Stimulated activated CD8-positive, alpha-beta memory T cell treated with anti-CD3 and anti-CD28 coated beads, Interleukin-7, amount 100 ng/mL, for 4 hours (primary cell): ENCODE measurements at regions not wholly inside any gene's neighbourhood (a gene's known extent, or its start where the extent isn't known, plus 50 kb on each side); places are given as distances from the start of the nearest gene placed in this dataset.

Experiments used
- DNase-seq, 2 donors: peaks; one replicate each; pipeline ENCODE4 v3.0.0-alpha.2; 2020; ENCODE audit warnings: low read depth in 2 of 2

- no peak for DNase-seq
Measured at GRCh38 chr5:68534131-68534940, 318.8 kb downstream of the PIK3R1 start.

- DNase-seq, result no peak
Measured at GRCh38 chr5:68534956-68535520, 319.5 kb downstream of the PIK3R1 start.

- DNase-seq, result no peak
Measured at GRCh38 chr5:68538814-68539420, 323.4 kb downstream of the PIK3R1 start.

DNA sequence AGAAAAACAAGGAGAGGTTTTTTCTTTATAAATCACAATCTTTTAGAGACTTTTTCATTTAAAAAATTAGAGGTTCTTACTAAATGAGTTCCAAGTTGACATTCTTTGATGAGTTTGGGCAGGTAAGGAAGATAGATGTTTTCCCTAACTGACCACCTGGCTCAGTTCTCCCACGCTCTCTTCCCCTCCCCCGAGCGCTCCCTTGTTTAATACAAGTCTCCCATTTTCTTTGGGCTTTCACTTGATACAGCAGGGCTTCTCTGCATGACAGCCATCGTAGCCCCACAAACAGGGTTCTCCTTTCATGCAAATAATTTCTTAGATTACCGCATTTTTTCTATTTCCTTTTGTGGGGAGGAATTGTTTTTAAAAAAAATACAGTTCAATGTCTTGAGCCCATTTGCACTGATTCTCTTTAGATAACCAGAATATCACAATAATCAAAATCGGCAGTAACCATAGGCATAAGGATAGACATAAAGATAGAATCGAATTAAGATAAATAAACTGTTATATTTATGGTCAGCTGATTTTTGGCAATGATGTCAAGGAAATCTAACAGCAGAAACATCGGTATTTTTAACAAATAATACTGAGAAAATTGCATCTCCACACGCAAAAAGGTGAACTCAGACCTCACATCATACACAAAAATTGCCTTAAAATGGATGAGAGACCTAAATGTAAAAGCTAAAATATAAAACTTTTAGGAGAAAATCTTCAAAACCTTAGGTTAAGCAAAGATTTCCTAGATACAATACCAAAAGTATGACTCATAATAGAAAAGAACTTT lies 325.4 kb downstream of the PIK3R1 start:
- DNase-seq, result no peak

DNA sequence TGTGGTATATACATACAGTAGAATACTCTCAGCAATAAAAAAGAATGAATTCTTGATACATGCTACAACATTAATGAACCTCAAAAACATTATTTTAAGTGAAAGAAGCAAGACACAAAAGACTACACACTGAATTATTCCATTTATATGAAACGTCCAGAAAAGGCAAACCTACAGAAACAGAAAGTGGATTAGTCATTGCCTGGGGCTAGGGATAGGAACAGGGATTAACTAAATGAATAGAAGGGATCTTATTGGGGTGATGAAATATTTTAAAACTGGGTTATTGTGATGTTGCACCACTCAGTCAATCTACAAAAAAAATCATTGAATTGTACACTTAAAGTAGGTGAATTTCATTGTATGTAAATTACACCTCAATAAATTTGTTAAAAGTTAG lies 326.7 kb downstream of the PIK3R1 start:
- no peak for DNase-seq

DNA sequence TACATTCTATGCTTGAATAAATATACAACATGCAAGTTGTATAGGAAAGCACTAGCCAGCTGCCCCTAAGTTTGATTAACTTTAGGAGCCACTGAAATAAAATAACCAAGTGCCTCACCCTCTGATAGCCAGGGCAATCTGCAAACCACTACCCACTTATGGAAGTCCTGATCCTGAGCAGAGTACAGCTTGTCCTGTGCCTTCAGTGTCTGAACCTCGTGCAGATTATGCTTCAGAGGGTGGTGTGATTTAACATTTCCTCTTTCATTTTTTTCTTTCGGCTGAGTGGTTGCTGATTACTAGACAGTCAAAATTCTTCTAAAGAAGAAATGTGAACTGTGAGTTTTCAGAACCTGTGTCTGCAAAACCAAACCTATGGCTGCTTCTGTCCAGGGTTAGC lies 327.7 kb downstream of the PIK3R1 start:
- DNase-seq, result no peak

- DNase-seq, result no peak
Measured at GRCh38 chr5:68544091-68544647, 328.6 kb downstream of the PIK3R1 start.

DNA sequence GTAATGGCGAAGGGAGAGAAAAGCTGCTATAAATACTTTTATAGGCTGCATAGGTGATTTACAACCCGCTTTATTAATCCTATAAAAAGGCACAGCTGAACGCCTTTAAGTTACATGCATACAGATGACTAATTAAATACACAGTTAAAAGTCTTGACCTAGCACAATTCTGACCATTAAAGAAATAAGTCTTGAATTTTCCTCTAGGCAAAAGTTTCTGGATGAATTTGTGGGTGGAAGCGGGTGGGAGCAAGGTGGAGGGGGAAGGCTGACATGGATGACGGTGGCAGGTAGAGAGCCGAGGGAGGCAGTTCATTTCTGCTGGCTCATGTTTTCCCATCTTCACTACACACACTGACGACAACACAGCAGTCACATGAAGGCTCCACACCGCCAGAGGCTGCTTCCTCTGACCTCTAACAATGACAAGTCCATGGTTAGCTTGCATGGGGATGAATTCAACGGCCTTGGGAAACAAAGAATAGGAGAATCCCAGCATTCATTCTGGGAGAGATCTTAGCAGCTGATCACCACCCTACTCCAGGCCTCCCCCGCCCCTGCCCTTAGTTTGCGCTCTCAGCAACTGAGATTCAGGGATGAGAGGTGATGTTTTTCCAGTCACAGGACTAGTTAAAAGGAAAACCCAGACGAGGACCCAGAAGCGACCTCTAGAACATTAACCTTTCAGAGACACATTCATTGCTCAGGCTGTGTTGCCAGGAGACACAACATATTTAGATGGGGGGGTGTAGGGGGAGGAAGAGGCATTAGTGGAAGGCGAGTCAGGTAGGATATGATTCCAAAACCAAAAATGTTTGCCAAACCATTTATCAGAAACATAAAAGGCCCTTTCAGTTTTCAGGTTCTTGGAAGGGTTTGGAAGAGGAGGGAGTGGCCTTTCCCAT lies 329.3 kb downstream of the PIK3R1 start:
- no peak for DNase-seq

DNA sequence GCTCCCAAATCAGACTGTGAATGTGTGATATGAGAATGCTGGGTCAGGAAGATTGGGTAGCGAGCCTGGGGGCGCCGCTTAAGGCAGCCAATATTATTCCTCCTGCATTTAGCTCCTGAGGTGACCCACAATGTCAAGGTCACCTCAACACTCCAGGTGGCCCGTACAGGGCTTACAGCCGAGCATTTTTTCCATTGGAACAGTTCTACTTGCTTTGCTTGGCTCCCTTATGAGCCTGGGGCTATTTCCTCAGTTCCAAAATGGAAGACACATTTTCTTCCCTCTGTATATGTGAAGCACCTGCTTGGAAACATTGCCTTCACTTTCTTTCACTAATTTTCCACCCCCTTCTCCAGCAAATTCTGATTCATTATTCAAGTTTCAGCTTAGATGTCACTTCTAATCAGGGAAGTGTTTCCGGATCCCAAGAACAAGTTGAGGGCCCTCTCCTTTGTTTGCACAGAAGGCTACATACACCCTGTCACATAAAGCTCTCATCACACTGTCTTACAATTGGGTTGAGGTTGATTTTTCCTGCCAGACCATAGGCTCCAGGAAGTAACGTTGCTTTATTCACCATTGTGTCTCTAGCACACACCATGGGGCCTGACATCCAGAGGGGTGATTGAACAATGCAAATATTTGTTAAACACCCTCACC lies 330.2 kb downstream of the PIK3R1 start:
- DNase-seq, result no peak

DNA sequence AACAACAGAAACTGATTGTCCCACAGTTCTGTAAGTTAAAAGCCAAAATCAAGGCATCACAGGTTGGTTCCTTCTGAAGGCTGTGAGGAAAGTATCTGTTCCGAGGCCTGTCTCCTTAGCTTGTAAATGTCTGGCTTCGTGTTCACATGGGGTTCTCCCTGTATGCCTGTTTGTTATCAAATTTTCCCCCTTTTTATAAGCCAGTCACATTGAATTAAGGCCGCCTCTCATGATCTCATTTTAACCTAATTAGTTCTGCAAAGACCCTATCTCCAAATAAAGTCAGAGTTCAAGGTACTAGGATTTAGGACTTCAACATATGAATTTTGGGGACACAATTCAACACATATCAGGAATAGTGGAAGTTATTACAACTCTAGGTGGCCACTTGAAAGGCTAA lies 331.5 kb downstream of the PIK3R1 start:
- no peak for DNase-seq

DNA sequence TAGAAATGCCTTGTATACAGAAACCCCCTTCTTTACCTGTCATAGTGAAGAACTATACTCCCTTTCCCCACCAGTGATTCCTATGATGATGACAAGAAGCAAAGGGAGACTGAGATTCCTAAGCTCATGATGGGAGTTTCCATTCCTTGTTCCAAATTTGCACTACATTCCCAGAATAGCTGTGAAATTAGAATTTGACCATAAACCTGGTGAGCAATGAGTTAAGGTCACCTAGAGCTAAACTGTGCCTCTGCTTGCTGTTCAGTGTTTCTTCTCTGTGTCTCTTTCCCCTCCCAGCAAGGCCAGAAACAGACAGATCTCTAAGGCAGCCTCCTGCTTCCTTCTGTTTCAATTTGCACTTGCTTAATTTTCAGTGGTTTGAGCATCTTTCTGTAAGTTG lies 332.1 kb downstream of the PIK3R1 start:
- no peak for DNase-seq

DNA sequence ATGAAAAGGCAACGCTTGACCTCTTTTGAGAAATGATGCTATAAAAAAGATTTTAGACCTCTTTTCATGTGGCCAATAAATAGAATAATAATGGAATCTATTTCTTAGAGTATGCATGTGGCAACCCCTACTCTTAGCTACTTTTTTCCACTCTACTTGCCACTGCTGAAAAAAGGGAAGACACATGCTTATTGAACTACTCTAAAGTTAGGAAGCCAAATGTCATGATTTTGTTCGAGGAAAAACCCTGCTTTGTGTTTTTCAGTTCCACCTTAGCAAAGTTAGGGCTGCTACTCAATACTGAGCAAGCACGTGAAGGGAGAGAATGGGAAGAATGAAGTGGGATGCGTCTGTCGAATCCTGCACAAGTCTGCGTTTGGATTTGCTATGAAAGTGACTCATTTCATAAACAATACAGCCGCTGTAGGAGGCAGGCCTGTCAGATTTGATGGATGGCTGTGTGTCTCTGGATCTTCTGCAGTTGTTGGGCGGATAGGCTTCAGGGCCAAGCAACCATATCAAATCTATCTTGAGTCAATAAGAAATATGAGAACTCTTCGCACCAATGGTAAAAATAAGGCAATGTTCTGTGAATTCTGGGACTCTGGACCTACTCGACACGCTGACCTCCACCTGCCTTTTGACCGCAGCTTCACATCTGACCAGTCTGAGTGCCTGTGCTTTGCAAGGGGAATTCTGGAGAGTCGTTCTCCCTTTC lies 333.6 kb downstream of the PIK3R1 start:
- no peak for DNase-seq

DNA sequence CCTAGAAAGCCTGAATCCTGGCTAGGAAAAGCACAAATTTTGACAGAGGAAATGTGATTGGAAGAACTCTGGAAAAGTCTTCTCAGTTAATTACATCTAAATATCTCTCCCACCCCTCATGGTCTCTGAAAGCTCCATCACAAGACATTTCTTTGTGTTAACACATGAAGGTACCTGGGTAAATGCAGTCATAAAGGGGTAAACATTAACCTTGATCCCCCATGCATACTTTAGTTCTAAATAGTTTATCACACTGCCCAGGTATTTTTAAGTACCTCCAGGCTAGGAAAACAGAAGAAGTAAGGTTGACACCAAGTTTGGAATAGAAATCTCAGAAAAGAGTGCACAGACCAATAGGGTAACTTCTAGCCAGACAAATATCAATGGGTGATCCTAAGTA lies 334.5 kb downstream of the PIK3R1 start:
- DNase-seq, result no peak

- no peak for DNase-seq
Measured at GRCh38 chr5:68551436-68551835, 335.9 kb downstream of the PIK3R1 start.

- no peak for DNase-seq
Measured at GRCh38 chr5:68554571-68555279, 339.2 kb downstream of the PIK3R1 start.

DNA sequence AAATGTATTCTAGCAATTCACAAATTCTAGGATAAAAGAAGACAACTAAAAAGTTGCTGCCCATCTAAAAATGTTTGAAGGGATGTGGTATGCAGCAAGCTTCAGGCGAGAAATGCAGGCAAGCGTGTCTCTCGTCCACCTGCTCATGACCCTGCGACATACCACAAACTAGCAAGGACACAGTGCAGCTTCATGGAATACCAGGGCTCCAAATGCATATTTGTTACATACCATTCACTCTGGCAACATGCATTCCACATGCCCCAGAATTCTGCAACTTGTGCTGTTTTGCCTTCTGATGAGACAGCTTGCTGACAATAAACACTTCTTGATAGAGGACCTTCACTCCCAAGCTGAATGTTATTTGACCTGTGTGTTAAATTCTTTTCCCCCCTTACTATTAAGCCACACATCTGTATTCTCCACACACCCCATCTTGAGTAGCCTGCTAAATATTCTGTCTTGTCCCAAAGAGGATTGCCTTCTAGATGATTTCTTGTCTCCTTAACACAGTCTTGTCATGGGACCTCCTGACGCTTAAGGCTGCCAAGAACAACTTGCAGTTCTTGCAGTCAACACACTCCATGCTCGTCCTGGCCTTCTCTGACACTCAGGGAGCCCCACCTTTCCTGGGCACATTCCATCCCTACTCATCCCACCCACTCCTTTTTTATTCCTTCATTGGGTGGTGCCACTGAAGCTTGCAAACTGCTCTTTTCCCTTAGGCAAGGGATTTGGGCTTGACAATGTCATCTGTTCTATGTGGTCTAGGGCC lies 340.5 kb downstream of the PIK3R1 start:
- no peak for DNase-seq

DNA sequence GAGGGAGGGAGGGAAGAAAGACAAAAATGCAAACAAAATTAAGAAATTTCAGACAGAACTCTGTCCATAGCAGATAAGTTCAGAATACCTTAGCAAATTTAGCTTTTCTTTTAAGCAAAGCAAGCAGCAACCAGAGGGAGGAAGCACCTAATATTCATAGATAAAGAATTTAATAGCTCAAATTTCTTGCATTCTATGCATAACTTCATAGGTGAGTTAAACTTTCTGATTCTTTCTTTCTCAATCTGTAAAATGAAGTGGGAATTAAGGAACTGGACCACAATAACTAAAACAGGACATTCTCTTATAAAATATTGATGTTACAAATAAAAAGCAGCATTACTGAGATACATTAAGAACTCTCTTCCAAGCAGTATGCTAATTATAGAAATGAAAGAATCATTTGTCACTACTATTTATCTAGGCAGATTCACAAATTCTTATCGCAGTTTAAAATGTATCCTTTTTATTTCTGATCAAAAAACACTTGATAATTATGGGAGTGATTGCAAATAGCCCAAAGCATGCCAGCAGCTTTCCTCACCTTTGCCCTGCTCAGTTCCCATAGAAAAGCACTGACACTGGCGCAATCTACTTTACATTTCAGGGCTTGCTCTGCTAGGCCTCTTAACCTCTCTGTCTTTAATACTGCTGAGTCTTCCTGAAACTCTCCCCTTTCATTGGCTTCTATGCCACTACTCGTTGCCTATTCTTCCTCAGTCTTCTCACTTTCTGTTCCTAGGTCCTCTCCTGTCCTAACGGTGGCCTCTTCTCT lies 341.8 kb downstream of the PIK3R1 start:
- DNase-seq, result no peak

DNA sequence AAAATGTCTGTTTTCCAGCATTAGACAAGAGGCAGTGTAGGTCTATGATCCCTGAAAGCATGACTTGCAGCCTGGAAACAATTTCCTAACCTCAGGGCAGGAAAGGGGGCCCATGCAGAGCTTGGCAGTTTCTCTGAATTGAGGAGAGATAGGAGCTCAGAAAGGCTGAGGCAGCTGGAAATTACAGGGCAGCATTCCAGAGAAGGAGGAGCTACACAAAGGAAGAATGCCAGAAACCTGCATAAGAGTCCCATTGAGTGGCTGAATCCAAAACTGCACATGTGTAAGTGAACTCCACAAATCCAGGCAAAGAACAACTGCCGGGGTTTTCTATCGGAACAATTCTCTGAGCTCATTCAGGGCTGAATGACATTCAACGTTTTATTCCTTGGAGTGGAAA lies 346.8 kb downstream of the PIK3R1 start:
- no peak for DNase-seq
